ENCODE measurements at regions not wholly inside any gene's neighbourhood (a gene's known extent, or its start where the extent isn't known, plus 50 kb on each side); places are given as distances from the start of the nearest gene placed in this dataset.
A peak's percentile ranks its signal among the peaks of the same experiment; 100 is the strongest.

DNA sequence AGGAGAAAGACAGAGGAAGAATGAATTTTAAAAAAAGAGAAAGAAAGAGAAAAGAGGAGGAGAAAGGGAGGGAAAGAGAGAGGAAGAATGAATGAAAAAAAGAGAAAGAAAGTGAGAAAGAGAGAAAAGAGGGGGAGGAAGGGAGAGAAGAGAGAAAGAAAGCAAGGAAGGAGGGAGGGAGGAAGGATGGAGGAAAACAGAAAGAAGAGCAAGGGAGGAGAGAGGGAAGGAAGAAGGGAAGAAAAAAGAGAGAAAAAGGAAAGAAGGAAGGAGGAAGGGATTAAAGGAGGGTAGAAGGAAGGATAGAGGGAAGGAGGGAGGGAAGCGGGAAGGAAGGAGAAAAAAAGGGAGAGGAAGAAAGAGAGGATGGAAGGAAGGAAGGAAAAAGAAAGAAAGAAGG, 122.3 kb upstream of the ZNF507 start:
- DNase-seq (no peak), FAIRE-seq (no peak)
- Histone ChIP-seq H3K9me3 (ENCODE audit: control insufficient read depth in 2 of 3, insufficient read depth in 1 of 3, low read length in 3 of 3) (no peaks in the 10 kb centered on the region), H3K4me1 (ENCODE audit: control insufficient read depth in 2 of 3, insufficient read depth in 2 of 3, low read depth in 1 of 3, low read length in 3 of 3) (no peaks in the 10 kb centered on the region), H3K27me3 (ENCODE audit: control insufficient read depth, insufficient read depth, low read length) (peaks cover 3% of the 10 kb centered on the region), H3K27ac (ENCODE audit: low read depth in 2 of 2, low read length in 2 of 2) (no peak overlapping the region), H3K9ac (ENCODE audit: low read length in 3 of 3) (no peak overlapping the region), H3K36me3 (ENCODE audit: control insufficient read depth in 2 of 3, insufficient read depth in 3 of 3, low read length in 3 of 3) (no peaks in the 10 kb centered on the region), H3K4me3 (ENCODE audit: low read length in 3 of 3) (no peak overlapping the region)
- intact Hi-C loops (cut with DNase I), result loop anchor here (10.0 kb wide), 1 partner anchor 1548 kb away; no protein-coding TSS in a partner anchor
- TF ChIP-seq CTCF (IDR thresholded peaks at IDR 0.05; ENCODE audit: borderline replicate concordance, extremely low read depth, insufficient read depth), result no peak

DNA sequence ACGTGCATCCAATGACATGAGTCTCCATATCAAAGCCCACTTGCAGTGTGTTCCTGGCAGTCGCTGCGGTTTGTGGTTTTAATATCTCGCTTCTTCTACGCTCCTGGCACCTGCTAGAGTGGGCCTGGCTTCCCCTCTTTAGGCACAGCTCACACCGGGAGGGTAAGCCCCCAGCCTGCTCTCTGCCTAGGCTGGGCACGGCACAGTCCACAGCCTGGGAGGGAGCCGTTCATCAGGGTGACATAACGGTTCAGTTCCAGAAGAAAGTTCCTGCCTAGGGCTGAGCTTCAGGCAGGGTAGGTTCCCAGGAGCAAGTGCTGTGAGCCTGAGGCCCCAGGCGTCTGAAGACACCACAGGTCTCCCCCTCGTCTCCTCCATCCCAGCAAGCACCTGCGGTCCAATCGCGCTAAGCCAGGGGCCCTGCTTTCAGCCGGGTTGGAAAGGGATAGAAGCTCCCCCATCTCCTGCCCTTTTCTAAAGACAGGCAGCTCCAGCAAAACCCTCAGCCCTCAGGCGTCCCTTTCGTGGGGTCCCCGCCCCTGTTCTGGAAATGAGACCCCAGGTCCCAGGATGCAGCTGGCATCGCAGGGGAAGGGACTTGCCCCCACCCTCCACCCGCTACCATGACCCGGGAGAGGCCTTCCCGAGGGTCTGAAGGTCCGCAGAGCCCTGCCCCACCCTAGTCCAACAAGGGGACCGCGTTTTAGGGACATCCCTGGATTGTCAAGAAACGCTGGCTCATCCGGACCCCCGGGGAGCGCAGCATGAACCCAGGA, 121.6 kb upstream of the ZNF507 start:
- Histone ChIP-seq H3K9ac (ENCODE audit: low read length in 3 of 3) (no peak overlapping the region), H3K27ac (ENCODE audit: low read depth in 2 of 2, low read length in 2 of 2) (no peak overlapping the region), H3K4me1 (ENCODE audit: control insufficient read depth in 2 of 3, insufficient read depth in 2 of 3, low read depth in 1 of 3, low read length in 3 of 3) (no peaks in the 10 kb centered on the region), H3K9me3 (ENCODE audit: control insufficient read depth in 2 of 3, insufficient read depth in 1 of 3, low read length in 3 of 3) (no peaks in the 10 kb centered on the region), H3K4me3 (ENCODE audit: low read length in 3 of 3) (no peak overlapping the region), H3K36me3 (ENCODE audit: control insufficient read depth in 2 of 3, insufficient read depth in 3 of 3, low read length in 3 of 3) (no peaks in the 10 kb centered on the region), H3K27me3 (ENCODE audit: control insufficient read depth, insufficient read depth, low read length) (peaks cover 3% of the 10 kb centered on the region)
- FAIRE-seq (no peak), DNase-seq (peak in 1 of 5 donors; percentile 6)
- intact Hi-C loops (cut with DNase I), result loop anchor here (10.0 kb wide), 1 partner anchor 1549 kb away; no protein-coding TSS in a partner anchor
- no peak for TF ChIP-seq CTCF (IDR thresholded peaks at IDR 0.05; ENCODE audit: borderline replicate concordance, extremely low read depth, insufficient read depth)

DNA sequence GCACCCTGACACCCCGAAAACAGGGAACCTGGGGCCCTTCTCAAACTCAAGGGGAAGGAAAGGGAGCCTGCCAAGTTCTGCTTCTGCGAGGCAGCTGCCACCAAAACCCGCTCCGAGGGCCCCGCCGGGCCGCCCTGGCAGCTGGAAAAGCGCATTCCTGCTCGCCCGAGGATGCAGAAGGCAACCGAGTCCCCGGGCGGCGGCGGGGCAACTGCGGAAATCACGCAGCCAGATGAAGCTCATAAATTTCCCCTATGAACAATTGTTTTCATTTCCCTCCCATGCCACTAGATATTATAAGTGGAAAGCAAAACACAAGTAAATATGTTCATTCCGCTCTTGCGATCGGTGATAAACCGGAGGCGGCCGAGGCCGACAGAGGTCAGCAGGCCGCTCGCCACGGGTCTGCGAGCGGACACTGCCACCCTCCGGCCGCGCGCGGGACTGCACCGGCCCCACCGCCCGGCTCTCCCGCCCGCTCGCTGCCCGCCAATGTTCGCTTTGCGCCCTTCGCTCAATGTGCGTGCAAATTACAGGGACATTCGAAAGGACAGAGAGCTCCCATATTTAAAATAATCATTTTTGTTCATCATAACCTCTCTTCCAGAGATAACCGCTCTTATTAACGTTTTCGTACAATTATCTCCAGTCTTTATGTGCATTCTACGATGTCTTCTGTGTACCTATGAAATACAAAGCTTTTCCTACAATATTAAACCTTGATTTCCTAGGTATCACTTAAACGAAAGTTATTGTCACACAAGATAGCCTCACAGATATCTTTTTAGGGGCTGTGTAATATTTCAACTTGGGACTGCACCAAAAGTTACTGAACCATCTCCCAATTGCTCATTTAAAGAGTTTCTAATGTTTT, 120.8 kb upstream of the ZNF507 start:
- DNase-seq, result peak; percentile 61 to 80 (median 71)
- TF ChIP-seq CTCF (IDR thresholded peaks at IDR 0.05; ENCODE audit: borderline replicate concordance, extremely low read depth, insufficient read depth), result peak; percentile 94
- H3K4me3 ChIP-seq (ENCODE audit: low read length in 3 of 3), result no peak overlapping the region
- H3K4me1 ChIP-seq (ENCODE audit: control insufficient read depth in 2 of 3, insufficient read depth in 2 of 3, low read depth in 1 of 3, low read length in 3 of 3), result no peaks in the 10 kb centered on the region
- H3K27ac ChIP-seq (ENCODE audit: low read depth in 2 of 2, low read length in 2 of 2), result no peak overlapping the region
- no peak overlapping the region for H3K9ac ChIP-seq (ENCODE audit: low read length in 3 of 3)
- no peak for FAIRE-seq
- H3K36me3 ChIP-seq (ENCODE audit: control insufficient read depth in 2 of 3, insufficient read depth in 3 of 3, low read length in 3 of 3), result no peaks in the 10 kb centered on the region
- no peaks in the 10 kb centered on the region for H3K9me3 ChIP-seq (ENCODE audit: control insufficient read depth in 2 of 3, insufficient read depth in 1 of 3, low read length in 3 of 3)
- intact Hi-C loops (cut with DNase I), result loop anchor here (10.0 kb wide), 1 partner anchor 1550 kb away; no protein-coding TSS in a partner anchor
- peaks cover 3% of the 10 kb centered on the region for H3K27me3 ChIP-seq (ENCODE audit: control insufficient read depth, insufficient read depth, low read length)

All from kidney (tissue), 13 donors.